ENCODE measurements at regions not wholly inside any gene's neighbourhood (a gene's known extent, or its start where the extent isn't known, plus 50 kb on each side); places are given as distances from the start of the nearest gene placed in this dataset.

GRCh38 chr9:107942856-107943255, 453.3 kb upstream of the KLF4 start:
- no peaks in the 10 kb centered on the region for H3K79me2 ChIP-seq (ENCODE audit: insufficient read depth, low read length)
- H3K4me2 ChIP-seq (ENCODE audit: low read length), result no peak overlapping the region
- H3K27me3 ChIP-seq (ENCODE audit: insufficient read depth, low read length), result no peaks in the 10 kb centered on the region
- no peak overlapping the region for H2AFZ ChIP-seq (ENCODE audit: low read depth, low read length, poor library complexity, severe bottlenecking)
- no peak overlapping the region for H3K27ac ChIP-seq (ENCODE audit: low read depth, low read length)
- ChIA-PET RAD21 (ENCODE audit: low non-redundant PET in 1 of 2, low total read pairs in 2 of 2, uncharacterized antibody in 2 of 2, unreplicated experiment in 2 of 2) (no interaction called here), POLR2A (no interaction called here), CTCF (no interaction called here)
- ATAC-seq (peak; percentile 49; the same call in 1 of the 2 replicates), DNase-seq (ENCODE audit: low read depth, low spot score) (peak; percentile 10)
- H3K36me3 ChIP-seq (ENCODE audit: control insufficient read depth in 1 of 2, insufficient read depth in 2 of 2, low read length in 2 of 2), result no peaks in the 10 kb centered on the region
- no TSS peak for BruUV-seq (replicated peaks)
- no peak for TF ChIP-seq POLR2A (IDR thresholded peaks at IDR 0.05; ENCODE audit: borderline replicate concordance, extremely low read depth, insufficient read depth, insufficient read length)
- no peak for TF ChIP-seq SP1 (IDR thresholded peaks at IDR 0.05; ENCODE audit: low read depth)
- no peak for TF ChIP-seq ELF1 (IDR thresholded peaks at IDR 0.05; ENCODE audit: borderline replicate concordance, low read depth)
- no peak for TF ChIP-seq REST (IDR thresholded peaks at IDR 0.05; ENCODE audit: low read depth)
- no peak for TF ChIP-seq YY1 (IDR thresholded peaks at IDR 0.05; ENCODE audit: extremely low read depth, insufficient replicate concordance, low read depth, low read length)
- TF ChIP-seq EZH2 (IDR thresholded peaks at IDR 0.05), result no peak
- TF ChIP-seq ZBTB33 (IDR thresholded peaks at IDR 0.05; ENCODE audit: extremely low read depth, insufficient replicate concordance, low read length), result no peak
- no peak for TF ChIP-seq CEBPB (IDR thresholded peaks at IDR 0.05; ENCODE audit: low read depth)
- TF ChIP-seq MAX (IDR thresholded peaks at IDR 0.05), result no peak
- TF ChIP-seq SRF (IDR thresholded peaks at IDR 0.05; ENCODE audit: low read depth), result no peak
- no peak for TF ChIP-seq POLR2AphosphoS5 (IDR thresholded peaks at IDR 0.05; ENCODE audit: low read depth, low read length)
- TF ChIP-seq CBX3 (IDR thresholded peaks at IDR 0.05; ENCODE audit: low read depth), result no peak
- TF ChIP-seq RAD21 (IDR thresholded peaks at IDR 0.05; ENCODE audit: low read depth), result no peak
- no peak for TF ChIP-seq CTCF (IDR thresholded peaks at IDR 0.05 in 2 of 3, conservative IDR thresholded peaks at IDR 0.05 in 1 of 3; ENCODE audit: borderline replicate concordance in 1 of 3, insufficient read depth in 1 of 3, low read depth in 2 of 3, low read length in 2 of 3)
- TF ChIP-seq TCF7L2 (IDR thresholded peaks at IDR 0.05; ENCODE audit: borderline replicate concordance, extremely low read depth, insufficient read depth, insufficient read length), result no peak
- no peak for TF ChIP-seq FOSL1 (IDR thresholded peaks at IDR 0.05; ENCODE audit: low read depth)
- TF ChIP-seq ATF3 (IDR thresholded peaks at IDR 0.05), result no peak
- no peak for TF ChIP-seq ZFX (IDR thresholded peaks at IDR 0.05)
- no peaks in the 10 kb centered on the region for H3K9me3 ChIP-seq (ENCODE audit: control insufficient read depth in 1 of 2, insufficient read depth in 1 of 2, low read depth in 1 of 2, low read length in 2 of 2)
- H3K9ac ChIP-seq (ENCODE audit: low read length), result no peak overlapping the region
- no peaks in the 10 kb centered on the region for H3K9me2 ChIP-seq (ENCODE audit: insufficient read depth)
- no peak overlapping the region for H3K4me3 ChIP-seq (replicated peaks in 1 of 2; ENCODE audit: low read depth in 1 of 2, low read length in 2 of 2)
- H4K20me1 ChIP-seq (ENCODE audit: insufficient read depth), result no peaks in the 10 kb centered on the region
- peaks cover 4 to 16% of the 10 kb centered on the region in 2 experiments; a peak in 1 of 4 replicates for H3K4me1 ChIP-seq (ENCODE audit: control insufficient read depth in 1 of 2, insufficient read depth in 2 of 2, low read length in 2 of 2)
- intact Hi-C loops (cut with micrococcal nuclease), result no loop called here

Data from HCT116 (cell line).